ENCODE measurements at regions not wholly inside any gene's neighbourhood (a gene's known extent, or its start where the extent isn't known, plus 50 kb on each side); places are given as distances from the start of the nearest gene placed in this dataset.
"Not testable (repeated sequence)": the region's sequence is repeated elsewhere in the genome, so short reads cannot be mapped to it uniquely, and the experiment has no call there.

DNA sequence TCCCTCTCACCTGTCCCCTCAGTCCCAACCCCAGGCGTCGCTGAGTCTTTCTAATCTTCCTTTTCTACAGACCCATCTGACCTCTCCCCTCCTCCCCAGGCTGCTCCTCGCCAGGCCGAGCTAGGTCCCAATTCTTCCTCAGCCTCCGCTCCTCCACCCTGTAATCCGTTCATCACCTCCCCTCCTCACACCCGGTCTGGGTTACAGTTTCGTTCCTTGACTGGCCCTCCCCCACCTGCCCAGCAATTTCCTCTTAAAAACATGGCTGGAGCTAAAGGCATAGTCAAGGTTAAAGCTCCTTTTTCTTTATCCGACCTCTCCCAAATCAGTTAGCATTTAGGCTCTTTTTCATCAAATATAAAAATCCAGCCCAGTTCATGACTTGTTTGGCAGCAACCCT lies 262.0 kb downstream of the SMARCA2 start:
- not testable (repeated sequence) for TF ChIP-seq ZC3H11A (IDR thresholded peaks at IDR 0.05; ENCODE audit: low read depth, low read length); CTCF (IDR thresholded peaks at IDR 0.05 in 2 of 3, conservative IDR thresholded peaks at IDR 0.05 in 1 of 3; ENCODE audit: insufficient read depth in 2 of 3, low read depth in 1 of 3, low read length in 3 of 3); POLR2A (conservative IDR thresholded peaks at IDR 0.05); HDAC2 (IDR thresholded peaks at IDR 0.05); ATF4 (CRISPR knock-in tag; IDR thresholded peaks at IDR 0.05); BRCA1 (IDR thresholded peaks at IDR 0.05); BRCA1 (CRISPR knock-in tag; IDR thresholded peaks at IDR 0.05); CEBPB (tag; IDR thresholded peaks at IDR 0.05); EZH2 (IDR thresholded peaks at IDR 0.05; ENCODE audit: borderline replicate concordance, low read depth, low read length); HES1 (IDR thresholded peaks at IDR 0.05; ENCODE audit: low read depth); GABPA (tag; conservative IDR thresholded peaks at IDR 0.05; ENCODE audit: low read depth)
